Stimulated activated naive CD4-positive, alpha-beta T cell treated with Interleukin-2 at 50 U/mL for 16 hours (primary cell): ENCODE measurements at regions not wholly inside any gene's neighbourhood (a gene's known extent, or its start where the extent isn't known, plus 50 kb on each side); places are given as distances from the start of the nearest gene placed in this dataset.

Source experiments
- DNase-seq: peaks from one replicate; lab custom pipeline; 2025; lab: John Stamatoyannopoulos, UW

- DNase-seq, result no peak
Measured at GRCh38 chr6:105815661-105816555, 270.2 kb upstream of the PRDM1 start.

- DNase-seq, result no peak
Measured at GRCh38 chr6:105814745-105815536, 271.2 kb upstream of the PRDM1 start.

GRCh38 chr6:105810922-105811482 is 275.1 kb upstream of the PRDM1 start:
- DNase-seq, result no peak

GRCh38 chr6:105810105-105810921 is 275.8 kb upstream of the PRDM1 start:
- DNase-seq, result peak; percentile 57

GRCh38 chr6:105808571-105808970 is 277.6 kb upstream of the PRDM1 start:
- DNase-seq, result no peak

GRCh38 chr6:105807905-105808304 is 278.2 kb upstream of the PRDM1 start:
- no peak for DNase-seq

GRCh38 chr6:105806486-105806920 is 279.6 kb upstream of the PRDM1 start:
- DNase-seq, result no peak

- DNase-seq, result no peak
Measured at GRCh38 chr6:105805501-105806023, 280.6 kb upstream of the PRDM1 start.

GRCh38 chr6:105804424-105804823 is 281.7 kb upstream of the PRDM1 start:
- no peak for DNase-seq

- no peak for DNase-seq
Measured at GRCh38 chr6:105804000-105804399, 282.1 kb upstream of the PRDM1 start.

- no peak for DNase-seq
Measured at GRCh38 chr6:105803442-105803841, 282.7 kb upstream of the PRDM1 start.

GRCh38 chr6:105802703-105803102 is 283.4 kb upstream of the PRDM1 start:
- DNase-seq, result no peak

GRCh38 chr6:105800871-105801270 is 285.3 kb upstream of the PRDM1 start:
- no peak for DNase-seq

- no peak for DNase-seq
Measured at GRCh38 chr6:105800398-105800797, 285.7 kb upstream of the PRDM1 start.

- no peak for DNase-seq
Measured at GRCh38 chr6:105799056-105799455, 287.1 kb upstream of the PRDM1 start.

- DNase-seq, result no peak
Measured at GRCh38 chr6:105797983-105798453, 288.1 kb upstream of the PRDM1 start.

- DNase-seq, result no peak
Measured at GRCh38 chr6:105797286-105797979, 288.7 kb upstream of the PRDM1 start.

GRCh38 chr6:105795913-105796517 is 290.1 kb upstream of the PRDM1 start:
- DNase-seq, result no peak

GRCh38 chr6:105795366-105795765 is 290.8 kb upstream of the PRDM1 start:
- DNase-seq, result no peak

GRCh38 chr6:105794870-105795269 is 291.3 kb upstream of the PRDM1 start:
- no peak for DNase-seq
